ENCODE measurements at regions not wholly inside any gene's neighbourhood (a gene's known extent, or its start where the extent isn't known, plus 50 kb on each side); places are given as distances from the start of the nearest gene placed in this dataset.

DNA sequence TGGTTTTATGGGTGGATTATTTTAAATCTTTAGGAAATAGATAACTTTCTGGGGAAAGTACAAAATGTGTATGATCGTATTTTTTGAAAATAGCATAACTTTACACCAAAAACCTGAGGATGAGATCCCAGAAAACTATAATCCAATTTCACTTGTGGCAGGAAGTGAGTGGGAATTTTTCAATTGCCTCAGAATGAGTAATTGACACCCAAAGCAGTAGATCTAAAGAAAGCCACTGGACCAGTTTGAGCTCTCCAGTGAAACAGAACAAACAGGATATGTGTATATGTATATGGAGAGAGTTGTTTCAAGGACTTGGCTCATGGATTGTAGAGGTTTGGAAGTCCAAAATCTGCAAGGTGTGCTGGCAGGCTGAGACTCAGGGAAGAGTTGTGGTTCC, 109.2 kb upstream of the SHB start:
- no peaks in the 10 kb centered on the region for H3K36me3 ChIP-seq (replicated peaks in 1 of 2; ENCODE audit: control insufficient read depth in 1 of 2, insufficient read depth in 2 of 2, low read length in 2 of 2)
- H4K20me1 ChIP-seq (ENCODE audit: insufficient read depth, low read length) = no peaks in the 10 kb centered on the region
- H3K27me3 ChIP-seq (ENCODE audit: control insufficient read depth in 2 of 2, insufficient read depth in 2 of 2, low read length in 2 of 2) = no peaks in the 10 kb centered on the region
- H2AFZ ChIP-seq (ENCODE audit: insufficient read depth, low read depth, low read length, poor library complexity, severe bottlenecking) = no peak overlapping the region
- no CpG with 5 or more reads among the region's 1 CpG for WGBS (ENCODE audit: insufficient coverage)
- Mint-ChIP-seq H3K4me3 (no peak overlapping the region), H3K4me1 (peaks cover 8% of the 10 kb centered on the region), H3K9me3 (peaks cover 0 to 2% (median 0%) of the 10 kb centered on the region in 7 donors), H3K36me3 (no peaks in the 10 kb centered on the region), H3K27me3 (ENCODE audit: low read depth in 3 of 3) (peaks cover 0 to 2% (median under 1%) of the 10 kb centered on the region in 3 donors), H3K27ac (no peak overlapping the region)
- no peak overlapping the region for H3K9ac ChIP-seq (ENCODE audit: insufficient read depth, low read length, poor library complexity, severe bottlenecking)
- intact Hi-C loops (cut with micrococcal nuclease) = no loop called here
- H3K4me3 ChIP-seq (replicated peaks in 1 of 3; ENCODE audit: low read depth in 2 of 3, low read length in 3 of 3) = no peak overlapping the region
- H3K79me2 ChIP-seq (ENCODE audit: insufficient read depth, low read length) = no peaks in the 10 kb centered on the region
- H3K9me3 ChIP-seq (replicated peaks in 1 of 2; ENCODE audit: control insufficient read depth in 1 of 2, insufficient read depth in 1 of 2, low read length in 2 of 2) = no peaks in the 10 kb centered on the region
- H3K4me2 ChIP-seq (replicated peaks; ENCODE audit: extremely low read depth, low read length, poor library complexity, severe bottlenecking) = no peak overlapping the region
- H3K27ac ChIP-seq (ENCODE audit: low read depth in 1 of 2, low read length in 2 of 2) = no peak overlapping the region
- DNase-seq = no peak
- no peaks in the 10 kb centered on the region for H3K4me1 ChIP-seq (ENCODE audit: control insufficient read depth in 1 of 2, insufficient read depth in 2 of 2, low read length in 2 of 2)
- no peak for TF ChIP-seq CTCF (IDR thresholded peaks at IDR 0.05)

- no peaks in the 10 kb centered on the region for H3K4me1 ChIP-seq (ENCODE audit: control insufficient read depth in 1 of 2, insufficient read depth in 2 of 2, low read length in 2 of 2)
- peaks cover 8% of the 10 kb centered on the region for H3K4me1 Mint-ChIP-seq
- H3K9me3 Mint-ChIP-seq = peaks cover 0 to 2% (median 0%) of the 10 kb centered on the region in 7 donors
- H3K36me3 ChIP-seq (replicated peaks in 1 of 2; ENCODE audit: control insufficient read depth in 1 of 2, insufficient read depth in 2 of 2, low read length in 2 of 2) = no peaks in the 10 kb centered on the region
- H3K79me2 ChIP-seq (ENCODE audit: insufficient read depth, low read length) = no peaks in the 10 kb centered on the region
- H3K27me3 ChIP-seq (ENCODE audit: control insufficient read depth in 2 of 2, insufficient read depth in 2 of 2, low read length in 2 of 2) = no peaks in the 10 kb centered on the region
- WGBS (ENCODE audit: insufficient coverage) = 96% methylated on average over 3 of the region's 4 CpGs
- no peak overlapping the region for H3K27ac Mint-ChIP-seq
- no peak overlapping the region for H3K4me3 Mint-ChIP-seq
- no peaks in the 10 kb centered on the region for H3K9me3 ChIP-seq (replicated peaks in 1 of 2; ENCODE audit: control insufficient read depth in 1 of 2, insufficient read depth in 1 of 2, low read length in 2 of 2)
- H3K4me2 ChIP-seq (replicated peaks; ENCODE audit: extremely low read depth, low read length, poor library complexity, severe bottlenecking) = no peak overlapping the region
- no peaks in the 10 kb centered on the region for H3K36me3 Mint-ChIP-seq
- H4K20me1 ChIP-seq (ENCODE audit: insufficient read depth, low read length) = no peaks in the 10 kb centered on the region
- H2AFZ ChIP-seq (ENCODE audit: insufficient read depth, low read depth, low read length, poor library complexity, severe bottlenecking) = no peak overlapping the region
- no peak for DNase-seq
- intact Hi-C loops (cut with micrococcal nuclease) = no loop called here
- H3K4me3 ChIP-seq (replicated peaks in 1 of 3; ENCODE audit: low read depth in 2 of 3, low read length in 3 of 3) = no peak overlapping the region
- TF ChIP-seq CTCF (IDR thresholded peaks at IDR 0.05) = no peak
- H3K9ac ChIP-seq (ENCODE audit: insufficient read depth, low read length, poor library complexity, severe bottlenecking) = no peak overlapping the region
- peaks cover 0 to 2% (median 1%) of the 10 kb centered on the region in 3 donors for H3K27me3 Mint-ChIP-seq (ENCODE audit: low read depth in 3 of 3)
- no peak overlapping the region for H3K27ac ChIP-seq (ENCODE audit: low read depth in 1 of 2, low read length in 2 of 2)
These were observed 108.7 kb upstream of the SHB start for GRCh38 chr9:38177680-38178079.

Measured in CD14-positive monocyte (primary cell).